ENCODE measurements at regions not wholly inside any gene's neighbourhood (a gene's known extent, or its start where the extent isn't known, plus 50 kb on each side); places are given as distances from the start of the nearest gene placed in this dataset.

DNA sequence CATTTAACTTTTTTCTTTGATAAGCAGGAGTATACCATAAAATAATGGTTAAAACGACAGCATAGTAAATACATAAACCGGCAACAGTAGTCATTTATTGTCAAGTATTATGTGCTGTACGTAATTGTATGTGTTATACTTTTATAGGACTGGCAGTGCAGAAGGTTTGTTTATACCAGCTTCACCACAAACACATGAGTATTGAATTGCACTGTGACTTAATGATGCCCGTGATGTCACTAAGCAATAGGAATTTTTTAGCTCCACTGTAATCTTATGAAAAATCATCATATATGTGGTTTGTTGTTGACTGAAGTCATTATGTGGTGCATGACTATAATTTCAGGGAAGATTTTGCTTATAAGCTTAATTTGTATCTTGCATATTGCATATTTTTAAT, 424.6 kb downstream of the PABPC4L start:
- intact Hi-C loops (cut with DNase I): no loop called here
- ATAC-seq (no peak), DNase-seq (no peak)
- Histone ChIP-seq H3K4me1 (no peaks in the 10 kb centered on the region), H3K27me3 (no peaks in the 10 kb centered on the region), H3K4me3 (no peak overlapping the region), H3K9me3 (no peaks in the 10 kb centered on the region), H3K36me3 (no peaks in the 10 kb centered on the region), H3K27ac (no peak overlapping the region)
- TF ChIP-seq, protein P1, sequence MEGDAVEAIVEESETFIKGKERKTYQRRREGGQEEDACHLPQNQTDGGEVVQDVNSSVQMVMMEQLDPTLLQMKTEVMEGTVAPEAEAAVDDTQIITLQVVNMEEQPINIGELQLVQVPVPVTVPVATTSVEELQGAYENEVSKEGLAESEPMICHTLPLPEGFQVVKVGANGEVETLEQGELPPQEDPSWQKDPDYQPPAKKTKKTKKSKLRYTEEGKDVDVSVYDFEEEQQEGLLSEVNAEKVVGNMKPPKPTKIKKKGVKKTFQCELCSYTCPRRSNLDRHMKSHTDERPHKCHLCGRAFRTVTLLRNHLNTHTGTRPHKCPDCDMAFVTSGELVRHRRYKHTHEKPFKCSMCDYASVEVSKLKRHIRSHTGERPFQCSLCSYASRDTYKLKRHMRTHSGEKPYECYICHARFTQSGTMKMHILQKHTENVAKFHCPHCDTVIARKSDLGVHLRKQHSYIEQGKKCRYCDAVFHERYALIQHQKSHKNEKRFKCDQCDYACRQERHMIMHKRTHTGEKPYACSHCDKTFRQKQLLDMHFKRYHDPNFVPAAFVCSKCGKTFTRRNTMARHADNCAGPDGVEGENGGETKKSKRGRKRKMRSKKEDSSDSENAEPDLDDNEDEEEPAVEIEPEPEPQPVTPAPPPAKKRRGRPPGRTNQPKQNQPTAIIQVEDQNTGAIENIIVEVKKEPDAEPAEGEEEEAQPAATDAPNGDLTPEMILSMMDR (IDR thresholded peaks at IDR 0.05): no peak

DNA sequence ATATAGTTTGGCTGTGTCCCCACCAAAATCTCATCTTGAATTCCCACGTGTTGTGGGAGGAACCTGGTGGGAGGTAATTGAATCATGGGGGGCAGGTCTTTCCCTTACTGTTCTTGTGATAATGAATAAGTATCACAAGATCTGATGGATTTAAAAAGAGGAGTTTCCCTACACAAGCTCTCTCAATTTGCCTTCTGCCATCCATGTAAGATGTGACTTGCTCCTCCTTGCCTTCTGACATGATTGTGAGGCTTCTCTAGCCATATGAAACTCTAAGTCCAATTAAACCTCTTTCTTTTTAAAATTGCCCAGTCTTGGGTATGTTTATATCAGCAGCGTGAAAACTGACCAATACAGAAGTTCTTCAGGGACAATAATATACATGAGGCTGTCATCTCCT, 425.1 kb downstream of the PABPC4L start:
- ATAC-seq: no peak
- no peak overlapping the region for H3K27ac ChIP-seq
- H3K9me3 ChIP-seq: peaks cover 0 to 4% of the 10 kb centered on the region in 2 donors
- no peak overlapping the region for H3K4me3 ChIP-seq
- TF ChIP-seq, protein P1 (IDR thresholded peaks at IDR 0.05): no peak
- intact Hi-C loops (cut with DNase I): no loop called here
- no peaks in the 10 kb centered on the region for H3K36me3 ChIP-seq
- no peak for DNase-seq
- H3K27me3 ChIP-seq: no peaks in the 10 kb centered on the region
- H3K4me1 ChIP-seq: no peaks in the 10 kb centered on the region

DNA sequence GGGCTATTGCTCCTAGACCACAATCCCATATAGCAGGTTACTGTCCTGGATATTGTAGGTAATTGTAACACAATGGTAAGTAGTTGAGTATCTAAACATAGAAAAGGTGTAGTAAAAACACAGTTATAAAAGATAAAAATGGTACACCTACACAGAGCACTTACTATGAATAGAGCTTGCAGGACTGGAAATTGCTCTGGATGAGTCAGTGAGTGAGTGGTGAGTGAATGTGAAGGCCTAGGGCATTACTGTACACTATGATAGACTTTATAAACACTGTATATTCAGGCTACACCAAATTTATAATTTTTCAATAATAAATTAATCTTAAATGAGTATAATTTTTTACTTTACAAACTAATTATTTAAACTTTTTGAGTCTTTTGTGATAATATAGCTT, 425.7 kb downstream of the PABPC4L start:
- TF ChIP-seq, protein P1 (IDR thresholded peaks at IDR 0.05): no peak

DNA sequence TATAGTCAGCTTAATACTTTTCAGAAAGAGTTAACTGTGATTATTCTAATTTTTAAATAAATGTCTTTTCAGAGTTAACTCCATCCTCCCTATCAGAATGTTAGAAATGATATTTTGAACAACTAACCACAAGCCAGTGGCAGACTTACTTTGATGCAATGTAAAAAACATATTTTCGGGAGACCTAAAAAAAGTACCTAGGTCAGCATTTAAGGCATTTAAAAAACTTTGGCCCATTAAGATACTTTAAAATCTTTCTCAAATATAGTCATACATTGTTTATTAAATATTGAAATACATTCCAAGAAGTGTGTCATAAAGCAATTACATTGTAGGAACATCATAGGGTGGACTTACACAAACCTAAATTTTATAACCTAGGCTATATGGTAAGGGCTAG, 426.1 kb downstream of the PABPC4L start:
- intact Hi-C loops (cut with DNase I): no loop called here
- Histone ChIP-seq H3K4me1 (no peaks in the 10 kb centered on the region), H3K36me3 (no peaks in the 10 kb centered on the region), H3K27ac (no peak overlapping the region), H3K27me3 (no peaks in the 10 kb centered on the region), H3K4me3 (no peak overlapping the region), H3K9me3 (peaks cover 0 to 9% of the 10 kb centered on the region in 2 donors)
- ATAC-seq (no peak), DNase-seq (no peak)
- TF ChIP-seq, protein P1 (IDR thresholded peaks at IDR 0.05): no peak

More for the DNA sequence above, 425.7 kb downstream of the PABPC4L start:
- H3K36me3 ChIP-seq: no peaks in the 10 kb centered on the region
- ATAC-seq: no peak
- no peaks in the 10 kb centered on the region for H3K27me3 ChIP-seq
- DNase-seq: no peak
- intact Hi-C loops (cut with DNase I): no loop called here
- H3K4me1 ChIP-seq: no peaks in the 10 kb centered on the region
- H3K9me3 ChIP-seq: peaks cover 0 to 9% of the 10 kb centered on the region in 2 donors
- no peak overlapping the region for H3K4me3 ChIP-seq
- H3K27ac ChIP-seq: no peak overlapping the region

DNA sequence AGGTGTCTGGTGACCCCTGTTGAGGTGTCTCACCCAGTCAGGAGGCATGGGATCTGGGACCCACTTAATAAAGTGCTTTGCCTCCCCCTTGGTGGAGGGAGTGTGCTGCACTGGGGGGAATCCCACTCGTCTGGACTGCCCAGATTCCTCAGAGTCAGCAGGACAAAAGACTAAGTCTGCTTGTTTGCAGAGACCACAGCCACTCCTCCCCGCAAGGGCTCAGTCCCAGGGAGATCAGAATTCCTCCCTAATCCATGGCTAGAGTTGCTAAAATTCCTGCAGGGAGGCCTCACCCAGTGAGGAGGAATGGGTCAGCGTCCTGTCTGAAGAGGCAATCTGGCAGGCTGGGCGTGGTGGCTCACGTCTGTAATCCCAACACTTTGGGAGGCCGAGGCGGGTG, 442.2 kb downstream of the PABPC4L start:
- no peaks in the 10 kb centered on the region for H3K36me3 ChIP-seq
- no peaks in the 10 kb centered on the region for H3K27me3 ChIP-seq
- TF ChIP-seq, protein P1 (IDR thresholded peaks at IDR 0.05): no peak
- H3K9me3 ChIP-seq: peaks cover 0 to 2% of the 10 kb centered on the region in 2 donors
- DNase-seq (no peak), ATAC-seq (no peak)
- H3K4me1 ChIP-seq: no peaks in the 10 kb centered on the region
- intact Hi-C loops (cut with DNase I): no loop called here
- H3K4me3 ChIP-seq: no peak overlapping the region
- no peak overlapping the region for H3K27ac ChIP-seq
